ENCODE measurements at regions not wholly inside any gene's neighbourhood (a gene's known extent, or its start where the extent isn't known, plus 50 kb on each side); places are given as distances from the start of the nearest gene placed in this dataset.

DNA sequence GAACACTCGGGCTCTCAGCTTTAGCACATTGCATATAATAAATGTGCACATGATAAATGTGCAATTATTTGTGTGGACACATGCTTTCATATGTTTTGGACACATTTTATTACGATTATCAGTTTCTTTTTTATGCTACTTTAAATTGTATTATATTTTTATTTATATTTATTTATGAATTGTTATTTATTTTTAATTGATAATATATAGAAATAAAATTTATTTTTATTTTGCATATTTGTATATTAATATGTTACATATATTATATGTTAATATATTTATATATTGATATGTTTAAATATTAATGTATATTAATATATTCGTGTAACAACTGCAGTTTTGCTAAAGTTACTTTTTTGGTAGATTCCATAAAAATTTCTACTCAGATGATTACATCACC lies 454.8 kb upstream of the CDH10 start:
- ChIA-PET CTCF (no interaction called here), POLR2A (no interaction called here)
- TF ChIP-seq IRF2 (CRISPR knock-in tag; IDR thresholded peaks at IDR 0.05; ENCODE audit: borderline replicate concordance, low read depth) = no peak
- no peak for TF ChIP-seq FOXJ3 (CRISPR knock-in tag; IDR thresholded peaks at IDR 0.05; ENCODE audit: borderline replicate concordance)
- TF ChIP-seq HMGA2 (CRISPR knock-in tag; IDR thresholded peaks at IDR 0.05) = peak; percentile 96
- H3K4me3 Mint-ChIP-seq = no peak overlapping the region
- peaks cover 12% of the 10 kb centered on the region for H3K9me3 Mint-ChIP-seq
- DNase-seq (ENCODE audit: low spot score) (no peak), ATAC-seq (no peak)
- peaks cover 3% of the 10 kb centered on the region; the same call in 1 of the 2 replicates for H3K27me3 Mint-ChIP-seq (ENCODE audit: low read depth)
- peaks cover 7% of the 10 kb centered on the region; the same call in 1 of the 2 replicates for H3K36me3 Mint-ChIP-seq
- H3K27ac Mint-ChIP-seq = no peak overlapping the region
- H3K4me1 Mint-ChIP-seq = no peaks in the 10 kb centered on the region

DNA sequence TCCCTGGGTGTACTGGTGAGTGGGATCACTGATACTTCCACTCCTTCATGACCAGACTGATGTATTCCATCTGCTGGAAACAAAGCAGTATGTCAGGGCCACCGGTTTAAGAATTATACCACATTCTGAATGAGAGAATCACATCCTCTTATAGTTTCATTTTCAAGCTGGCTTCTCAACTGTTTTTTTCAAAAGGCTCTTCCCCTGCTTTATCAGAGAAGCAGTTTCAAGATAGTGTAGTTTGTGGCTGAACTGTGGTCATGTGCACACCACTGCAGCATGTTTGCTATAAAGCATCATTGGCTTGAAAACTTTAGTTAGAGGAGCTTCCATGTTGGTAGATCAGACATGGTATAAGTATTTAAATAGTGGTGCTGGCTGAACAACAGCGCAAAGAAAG lies 450.5 kb upstream of the CDH10 start:
- Mint-ChIP-seq H3K9me3 (peaks cover 10% of the 10 kb centered on the region), H3K36me3 (peaks cover 7% of the 10 kb centered on the region; the same call in 1 of the 2 replicates), H3K4me3 (no peak overlapping the region), H3K27ac (no peak overlapping the region), H3K27me3 (ENCODE audit: low read depth) (peaks cover 3% of the 10 kb centered on the region; the same call in 1 of the 2 replicates), H3K4me1 (no peaks in the 10 kb centered on the region)
- TF ChIP-seq ZNF317 (CRISPR knock-in tag; IDR thresholded peaks at IDR 0.05; ENCODE audit: borderline replicate concordance, low read depth) = no peak
- no peak for TF ChIP-seq MYBL2 (CRISPR knock-in tag; IDR thresholded peaks at IDR 0.05)
- no peak for TF ChIP-seq CREM (CRISPR knock-in tag; IDR thresholded peaks at IDR 0.05)
- TF ChIP-seq, protein P1, sequence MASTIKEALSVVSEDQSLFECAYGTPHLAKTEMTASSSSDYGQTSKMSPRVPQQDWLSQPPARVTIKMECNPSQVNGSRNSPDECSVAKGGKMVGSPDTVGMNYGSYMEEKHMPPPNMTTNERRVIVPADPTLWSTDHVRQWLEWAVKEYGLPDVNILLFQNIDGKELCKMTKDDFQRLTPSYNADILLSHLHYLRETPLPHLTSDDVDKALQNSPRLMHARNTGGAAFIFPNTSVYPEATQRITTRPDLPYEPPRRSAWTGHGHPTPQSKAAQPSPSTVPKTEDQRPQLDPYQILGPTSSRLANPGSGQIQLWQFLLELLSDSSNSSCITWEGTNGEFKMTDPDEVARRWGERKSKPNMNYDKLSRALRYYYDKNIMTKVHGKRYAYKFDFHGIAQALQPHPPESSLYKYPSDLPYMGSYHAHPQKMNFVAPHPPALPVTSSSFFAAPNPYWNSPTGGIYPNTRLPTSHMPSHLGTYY (CRISPR knock-in tag; IDR thresholded peaks at IDR 0.05) = no peak
- no peak for TF ChIP-seq PRRX2 (CRISPR knock-in tag; IDR thresholded peaks at IDR 0.05)
- TF ChIP-seq, protein P2, sequence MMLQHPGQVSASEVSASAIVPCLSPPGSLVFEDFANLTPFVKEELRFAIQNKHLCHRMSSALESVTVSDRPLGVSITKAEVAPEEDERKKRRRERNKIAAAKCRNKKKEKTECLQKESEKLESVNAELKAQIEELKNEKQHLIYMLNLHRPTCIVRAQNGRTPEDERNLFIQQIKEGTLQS (CRISPR knock-in tag; conservative IDR thresholded peaks at IDR 0.05) = no peak
- no peak for TF ChIP-seq NR1H2 (CRISPR knock-in tag; IDR thresholded peaks at IDR 0.05)
- TF ChIP-seq, protein P3, sequence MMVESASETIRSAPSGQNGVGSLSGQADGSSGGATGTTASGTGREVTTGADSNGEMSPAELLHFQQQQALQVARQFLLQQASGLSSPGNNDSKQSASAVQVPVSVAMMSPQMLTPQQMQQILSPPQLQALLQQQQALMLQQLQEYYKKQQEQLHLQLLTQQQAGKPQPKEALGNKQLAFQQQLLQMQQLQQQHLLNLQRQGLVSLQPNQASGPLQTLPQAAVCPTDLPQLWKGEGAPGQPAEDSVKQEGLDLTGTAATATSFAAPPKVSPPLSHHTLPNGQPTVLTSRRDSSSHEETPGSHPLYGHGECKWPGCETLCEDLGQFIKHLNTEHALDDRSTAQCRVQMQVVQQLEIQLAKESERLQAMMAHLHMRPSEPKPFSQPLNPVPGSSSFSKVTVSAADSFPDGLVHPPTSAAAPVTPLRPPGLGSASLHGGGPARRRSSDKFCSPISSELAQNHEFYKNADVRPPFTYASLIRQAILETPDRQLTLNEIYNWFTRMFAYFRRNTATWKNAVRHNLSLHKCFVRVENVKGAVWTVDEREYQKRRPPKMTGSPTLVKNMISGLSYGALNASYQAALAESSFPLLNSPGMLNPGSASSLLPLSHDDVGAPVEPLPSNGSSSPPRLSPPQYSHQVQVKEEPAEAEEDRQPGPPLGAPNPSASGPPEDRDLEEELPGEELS (CRISPR knock-in tag; IDR thresholded peaks at IDR 0.05) = no peak
- no peak for TF ChIP-seq SP1 (CRISPR knock-in tag; conservative IDR thresholded peaks at IDR 0.05)
- no peak for TF ChIP-seq NFYB (CRISPR knock-in tag; conservative IDR thresholded peaks at IDR 0.05; ENCODE audit: low read depth)
- TF ChIP-seq, protein P4, sequence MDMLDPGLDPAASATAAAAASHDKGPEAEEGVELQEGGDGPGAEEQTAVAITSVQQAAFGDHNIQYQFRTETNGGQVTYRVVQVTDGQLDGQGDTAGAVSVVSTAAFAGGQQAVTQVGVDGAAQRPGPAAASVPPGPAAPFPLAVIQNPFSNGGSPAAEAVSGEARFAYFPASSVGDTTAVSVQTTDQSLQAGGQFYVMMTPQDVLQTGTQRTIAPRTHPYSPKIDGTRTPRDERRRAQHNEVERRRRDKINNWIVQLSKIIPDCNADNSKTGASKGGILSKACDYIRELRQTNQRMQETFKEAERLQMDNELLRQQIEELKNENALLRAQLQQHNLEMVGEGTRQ (CRISPR knock-in tag; IDR thresholded peaks at IDR 0.05) = no peak
- TF ChIP-seq, protein P5, sequence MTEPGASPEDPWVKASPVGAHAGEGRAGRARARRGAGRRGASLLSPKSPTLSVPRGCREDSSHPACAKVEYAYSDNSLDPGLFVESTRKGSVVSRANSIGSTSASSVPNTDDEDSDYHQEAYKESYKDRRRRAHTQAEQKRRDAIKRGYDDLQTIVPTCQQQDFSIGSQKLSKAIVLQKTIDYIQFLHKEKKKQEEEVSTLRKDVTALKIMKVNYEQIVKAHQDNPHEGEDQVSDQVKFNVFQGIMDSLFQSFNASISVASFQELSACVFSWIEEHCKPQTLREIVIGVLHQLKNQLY (CRISPR knock-in tag; IDR thresholded peaks at IDR 0.05) = no peak
- TF ChIP-seq, protein P6, sequence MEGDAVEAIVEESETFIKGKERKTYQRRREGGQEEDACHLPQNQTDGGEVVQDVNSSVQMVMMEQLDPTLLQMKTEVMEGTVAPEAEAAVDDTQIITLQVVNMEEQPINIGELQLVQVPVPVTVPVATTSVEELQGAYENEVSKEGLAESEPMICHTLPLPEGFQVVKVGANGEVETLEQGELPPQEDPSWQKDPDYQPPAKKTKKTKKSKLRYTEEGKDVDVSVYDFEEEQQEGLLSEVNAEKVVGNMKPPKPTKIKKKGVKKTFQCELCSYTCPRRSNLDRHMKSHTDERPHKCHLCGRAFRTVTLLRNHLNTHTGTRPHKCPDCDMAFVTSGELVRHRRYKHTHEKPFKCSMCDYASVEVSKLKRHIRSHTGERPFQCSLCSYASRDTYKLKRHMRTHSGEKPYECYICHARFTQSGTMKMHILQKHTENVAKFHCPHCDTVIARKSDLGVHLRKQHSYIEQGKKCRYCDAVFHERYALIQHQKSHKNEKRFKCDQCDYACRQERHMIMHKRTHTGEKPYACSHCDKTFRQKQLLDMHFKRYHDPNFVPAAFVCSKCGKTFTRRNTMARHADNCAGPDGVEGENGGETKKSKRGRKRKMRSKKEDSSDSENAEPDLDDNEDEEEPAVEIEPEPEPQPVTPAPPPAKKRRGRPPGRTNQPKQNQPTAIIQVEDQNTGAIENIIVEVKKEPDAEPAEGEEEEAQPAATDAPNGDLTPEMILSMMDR (IDR thresholded peaks at IDR 0.05) = no peak
- no peak for TF ChIP-seq KAT7 (CRISPR knock-in tag; IDR thresholded peaks at IDR 0.05; ENCODE audit: borderline replicate concordance)
- TF ChIP-seq IRF2 (CRISPR knock-in tag; IDR thresholded peaks at IDR 0.05; ENCODE audit: borderline replicate concordance, low read depth) = no peak
- TF ChIP-seq, protein P7, sequence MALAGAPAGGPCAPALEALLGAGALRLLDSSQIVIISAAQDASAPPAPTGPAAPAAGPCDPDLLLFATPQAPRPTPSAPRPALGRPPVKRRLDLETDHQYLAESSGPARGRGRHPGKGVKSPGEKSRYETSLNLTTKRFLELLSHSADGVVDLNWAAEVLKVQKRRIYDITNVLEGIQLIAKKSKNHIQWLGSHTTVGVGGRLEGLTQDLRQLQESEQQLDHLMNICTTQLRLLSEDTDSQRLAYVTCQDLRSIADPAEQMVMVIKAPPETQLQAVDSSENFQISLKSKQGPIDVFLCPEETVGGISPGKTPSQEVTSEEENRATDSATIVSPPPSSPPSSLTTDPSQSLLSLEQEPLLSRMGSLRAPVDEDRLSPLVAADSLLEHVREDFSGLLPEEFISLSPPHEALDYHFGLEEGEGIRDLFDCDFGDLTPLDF (CRISPR knock-in tag; IDR thresholded peaks at IDR 0.05) = no peak
- no peak for TF ChIP-seq ATF1 (CRISPR knock-in tag; IDR thresholded peaks at IDR 0.05)
- TF ChIP-seq, protein P8, sequence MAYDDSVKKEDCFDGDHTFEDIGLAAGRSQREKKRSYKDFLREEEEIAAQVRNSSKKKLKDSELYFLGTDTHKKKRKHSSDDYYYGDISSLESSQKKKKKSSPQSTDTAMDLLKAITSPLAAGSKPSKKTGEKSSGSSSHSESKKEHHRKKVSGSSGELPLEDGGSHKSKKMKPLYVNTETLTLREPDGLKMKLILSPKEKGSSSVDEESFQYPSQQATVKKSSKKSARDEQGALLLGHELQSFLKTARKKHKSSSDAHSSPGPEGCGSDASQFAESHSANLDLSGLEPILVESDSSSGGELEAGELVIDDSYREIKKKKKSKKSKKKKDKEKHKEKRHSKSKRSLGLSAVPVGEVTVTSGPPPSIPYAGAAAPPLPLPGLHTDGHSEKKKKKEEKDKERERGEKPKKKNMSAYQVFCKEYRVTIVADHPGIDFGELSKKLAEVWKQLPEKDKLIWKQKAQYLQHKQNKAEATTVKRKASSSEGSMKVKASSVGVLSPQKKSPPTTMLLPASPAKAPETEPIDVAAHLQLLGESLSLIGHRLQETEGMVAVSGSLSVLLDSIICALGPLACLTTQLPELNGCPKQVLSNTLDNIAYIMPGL (CRISPR knock-in tag; IDR thresholded peaks at IDR 0.05) = no peak
- TF ChIP-seq ZNF396 (CRISPR knock-in tag; IDR thresholded peaks at IDR 0.05; ENCODE audit: borderline replicate concordance) = no peak
- POLR2A ChIA-PET = no interaction called here
- DNase-seq (ENCODE audit: low spot score) = no peak
- ATAC-seq = no peak
- CTCF ChIA-PET = interaction anchor here (1.3 kb wide), 1 partner anchor 88 kb away, joined by 3 read pairs; no protein-coding TSS in a partner anchor

All from WTC11 (cell line).